ENCODE measurements at regions not wholly inside any gene's neighbourhood (a gene's known extent, or its start where the extent isn't known, plus 50 kb on each side); places are given as distances from the start of the nearest gene placed in this dataset.

- H4K20me1 ChIP-seq (ENCODE audit: insufficient read depth): no peaks in the 10 kb centered on the region
- H3K9me2 ChIP-seq (ENCODE audit: insufficient read depth, low read length): no peaks in the 10 kb centered on the region
- H3F3A ChIP-seq (ENCODE audit: insufficient read depth, low read length, poor library complexity, severe bottlenecking): no peaks in the 10 kb centered on the region
- peak overlapping the region; percentile 30 for H3K4me2 ChIP-seq (ENCODE audit: low read length)
- no peaks in the 10 kb centered on the region for H3K79me2 ChIP-seq (replicated peaks; ENCODE audit: insufficient read depth, low read length)
- no peaks in the 10 kb centered on the region for H3K9me3 ChIP-seq (ENCODE audit: low read length)
- H3K36me3 ChIP-seq (ENCODE audit: insufficient read depth, low read length): no peaks in the 10 kb centered on the region
- TF ChIP-seq SMC3 (conservative IDR thresholded peaks at IDR 0.05; ENCODE audit: poor library complexity) (peak; percentile 15), TAF1 (IDR thresholded peaks at IDR 0.05; ENCODE audit: low read depth) (no peak), MXI1 (conservative IDR thresholded peaks at IDR 0.05; ENCODE audit: poor library complexity, severe bottlenecking) (no peak), POLR2AphosphoS5 (IDR thresholded peaks at IDR 0.05) (peak; percentile 29), EP300 (conservative IDR thresholded peaks at IDR 0.05; ENCODE audit: poor library complexity, severe bottlenecking) (peak; percentile 26), CTCF (IDR thresholded peaks at IDR 0.05; ENCODE audit: poor library complexity, severe bottlenecking) (peak; percentile 10), REST (IDR thresholded peaks at IDR 0.05; ENCODE audit: borderline replicate concordance) (peak; percentile 49)
- no peaks in the 10 kb centered on the region for H3K27me3 ChIP-seq (ENCODE audit: insufficient read depth, low read depth, low read length)
- no peak overlapping the region for H3K9ac ChIP-seq (ENCODE audit: low read length)
- H2AFZ ChIP-seq (ENCODE audit: low read depth, low read length): no peak overlapping the region
- H3K27ac ChIP-seq (ENCODE audit: low read length): peak overlapping the region; percentile 64
- peak overlapping the region; percentile 37 for H3K4me3 ChIP-seq (ENCODE audit: low read length)
Observed at GRCh38 chr21:26698416-26698815, 125.3 kb upstream of the CYYR1 start.

- no peaks in the 10 kb centered on the region for H3K36me3 ChIP-seq (ENCODE audit: insufficient read depth, low read length)
- H3F3A ChIP-seq (ENCODE audit: insufficient read depth, low read length, poor library complexity, severe bottlenecking): no peaks in the 10 kb centered on the region
- H3K4me3 ChIP-seq (ENCODE audit: low read length): no peak overlapping the region
- no peak for TF ChIP-seq EP300 (conservative IDR thresholded peaks at IDR 0.05; ENCODE audit: poor library complexity, severe bottlenecking)
- no peak for TF ChIP-seq POLR2AphosphoS5 (IDR thresholded peaks at IDR 0.05)
- TF ChIP-seq EZH2 (IDR thresholded peaks at IDR 0.05; ENCODE audit: borderline replicate concordance, insufficient read depth, low read length, poor library complexity, severe bottlenecking): no peak
- H3K9ac ChIP-seq (ENCODE audit: low read length): no peak overlapping the region
- H3K27ac ChIP-seq (ENCODE audit: low read length): no peak overlapping the region
- H3K4me2 ChIP-seq (ENCODE audit: low read length): no peak overlapping the region
- no peaks in the 10 kb centered on the region for H4K20me1 ChIP-seq (ENCODE audit: insufficient read depth)
- H3K27me3 ChIP-seq (ENCODE audit: insufficient read depth, low read depth, low read length): no peaks in the 10 kb centered on the region
- H3K9me2 ChIP-seq (ENCODE audit: insufficient read depth, low read length): no peaks in the 10 kb centered on the region
- H2AFZ ChIP-seq (ENCODE audit: low read depth, low read length): no peak overlapping the region
- H3K9me3 ChIP-seq (ENCODE audit: low read length): no peaks in the 10 kb centered on the region
- H3K79me2 ChIP-seq (replicated peaks; ENCODE audit: insufficient read depth, low read length): no peaks in the 10 kb centered on the region
Observed at GRCh38 chr21:26691416-26691815, 118.3 kb upstream of the CYYR1 start.

GRCh38 chr21:26686705-26687104 is 113.6 kb upstream of the CYYR1 start:
- Histone ChIP-seq H4K20me1 (ENCODE audit: insufficient read depth) (no peaks in the 10 kb centered on the region), H3K4me3 (ENCODE audit: low read length) (no peak overlapping the region), H2AFZ (ENCODE audit: low read depth, low read length) (no peak overlapping the region), H3K27me3 (ENCODE audit: insufficient read depth, low read depth, low read length) (no peaks in the 10 kb centered on the region), H3K36me3 (ENCODE audit: insufficient read depth, low read length) (no peaks in the 10 kb centered on the region), H3K4me2 (ENCODE audit: low read length) (no peak overlapping the region), H3K9ac (ENCODE audit: low read length) (no peak overlapping the region), H3K9me2 (ENCODE audit: insufficient read depth, low read length) (no peaks in the 10 kb centered on the region), H3K79me2 (replicated peaks; ENCODE audit: insufficient read depth, low read length) (no peaks in the 10 kb centered on the region), H3F3A (ENCODE audit: insufficient read depth, low read length, poor library complexity, severe bottlenecking) (no peaks in the 10 kb centered on the region), H3K9me3 (ENCODE audit: low read length) (no peaks in the 10 kb centered on the region), H3K27ac (ENCODE audit: low read length) (no peak overlapping the region)
- TF ChIP-seq EZH2 (IDR thresholded peaks at IDR 0.05; ENCODE audit: borderline replicate concordance, insufficient read depth, low read length, poor library complexity, severe bottlenecking) (no peak), CTCF (IDR thresholded peaks at IDR 0.05; ENCODE audit: poor library complexity, severe bottlenecking) (no peak), MXI1 (conservative IDR thresholded peaks at IDR 0.05; ENCODE audit: poor library complexity, severe bottlenecking) (no peak), REST (IDR thresholded peaks at IDR 0.05; ENCODE audit: borderline replicate concordance) (no peak)
